Gastroesophageal sphincter (tissue), 4 donors: ENCODE measurements at regions not wholly inside any gene's neighbourhood (a gene's known extent, or its start where the extent isn't known, plus 50 kb on each side); places are given as distances from the start of the nearest gene placed in this dataset.

Experiments
- ATAC-seq: fragments of 150-250 bp; one replicate; pipeline ENCODE4 v1.9.1; 2016; ENCODE audit warnings: mild to moderate bottlenecking, moderate library complexity
- H3K27ac ChIP-seq, 4 donors: fragments of 200-600 bp; sonication (generic) in 3 of 4; 1 replicate in 3 of 4; 2 replicates in 1 of 4; pipeline ENCODE4 v1.5.1; 2016 to 2019
- H3K27me3 ChIP-seq: fragments of 200-600 bp; sonication (generic); one replicate; pipeline ENCODE4 v1.5.1; 2019
- H3K36me3 ChIP-seq, 2 donors: fragments of 200-600 bp; sonication (generic); one replicate each; pipeline ENCODE4 v1.5.1; 2019; ENCODE audit warnings: control low read depth in 1 of 2
- H3K4me1 ChIP-seq, 3 donors: fragments of 200-600 bp; sonication (generic); 1 replicate in 2 of 3; 2 replicates in 1 of 3; pipeline ENCODE4 v1.5.1; 2016 to 2019; ENCODE audit warnings: control low read depth in 2 of 3
- H3K4me3 ChIP-seq, 2 donors: fragments of 200-600 bp; sonication (generic); one replicate each; pipeline ENCODE4 v1.5.1; 2019; ENCODE audit warnings: mild to moderate bottlenecking in 1 of 2, moderate library complexity in 1 of 2
- H3K9me3 ChIP-seq, 3 donors: fragments of 200-600 bp; sonication (generic); one replicate each; pipeline ENCODE4 v1.5.1; 2017 to 2019; ENCODE audit warnings: control low read depth in 2 of 3
- CTCF ChIP-seq, 4 experiments: fragments of 200-600 bp in 2 of 4; fragments of 450-650 bp in 2 of 4; sonication (generic) in 1 of 4; IDR thresholded peaks; one replicate each; pipeline ENCODE4 v1.5.1; 2017 to 2019; ENCODE audit warnings: antibody characterized with exemption in 4 of 4, mild to moderate bottlenecking in 2 of 4, moderate library complexity in 2 of 4
- EP300 ChIP-seq: sonication (generic); formaldehyde crosslinking; IDR thresholded peaks from one replicate; pipeline ENCODE4 v1.6.1; 2017; ENCODE audit warnings: antibody characterized with exemption, mild to moderate bottlenecking
- POLR2A ChIP-seq, 2 donors: fragments of 450-650 bp; IDR thresholded peaks; one replicate each; pipeline ENCODE4 v1.6.1; 2017; ENCODE audit warnings: antibody characterized with exemption in 2 of 2, mild to moderate bottlenecking in 2 of 2, moderate library complexity in 1 of 2
- POLR2AphosphoS5 ChIP-seq: sonication (generic); formaldehyde crosslinking; IDR thresholded peaks from one replicate; pipeline ENCODE4 v1.6.1; 2017; ENCODE audit warnings: antibody characterized with exemption
- WGBS, 2 donors: methylation state at CpG; one replicate each; pipeline ENCODE4 v1.1.5; 2018; ENCODE audit warnings: low coverage in 1 of 2; 5-methylcytosine and 5-hydroxymethylcytosine counted together

- Histone ChIP-seq H3K27ac (no peak overlapping the region), H3K36me3 (no peaks in the 10 kb centered on the region), H3K4me3 (no peak overlapping the region), H3K27me3 (no peaks in the 10 kb centered on the region), H3K9me3 (no peaks in the 10 kb centered on the region), H3K4me1 (no peaks in the 10 kb centered on the region)
- 74 to 75% methylated on average over 5 of the region's 5 CpGs for WGBS, 2 donors
- ATAC-seq = no peak
- TF ChIP-seq EP300 (no peak), CTCF (IDR thresholded peaks at IDR 0.05) (no peak), POLR2A (IDR thresholded peaks at IDR 0.05) (no peak), POLR2AphosphoS5 (no peak)
Observed at GRCh38 chr6:104579310-104579863, 280.3 kb downstream of the HACE1 start.

- Histone ChIP-seq H3K4me1 (no peaks in the 10 kb centered on the region), H3K9me3 (no peaks in the 10 kb centered on the region), H3K27ac (no peak overlapping the region), H3K27me3 (no peaks in the 10 kb centered on the region), H3K36me3 (no peaks in the 10 kb centered on the region), H3K4me3 (no peak overlapping the region)
- TF ChIP-seq POLR2AphosphoS5 = no peak
- no peak for TF ChIP-seq EP300
- TF ChIP-seq POLR2A (IDR thresholded peaks at IDR 0.05) = no peak
- TF ChIP-seq CTCF (IDR thresholded peaks at IDR 0.05) = no peak
- ATAC-seq = no peak
Observed at GRCh38 chr6:104575536-104575935, 284.2 kb downstream of the HACE1 start.

- Histone ChIP-seq H3K4me3 (no peak overlapping the region), H3K36me3 (no peaks in the 10 kb centered on the region), H3K27ac (no peak overlapping the region), H3K27me3 (no peaks in the 10 kb centered on the region), H3K4me1 (no peaks in the 10 kb centered on the region), H3K9me3 (peaks cover 0 to 4% (median 0%) of the 10 kb centered on the region in 3 donors)
- no peak for TF ChIP-seq POLR2A (IDR thresholded peaks at IDR 0.05)
- TF ChIP-seq POLR2AphosphoS5 = no peak
- no peak for TF ChIP-seq CTCF (IDR thresholded peaks at IDR 0.05)
- TF ChIP-seq EP300 = no peak
- ATAC-seq = no peak
- 88% methylated on average over 1 of the region's 1 CpG; no CpG with 5 or more reads in 1 of the 2 donors for WGBS, 2 donors
Observed at GRCh38 chr6:104574135-104574750, 285.5 kb downstream of the HACE1 start.

GRCh38 chr6:104573350-104573749, 286.4 kb downstream of the HACE1 start:
- H3K9me3 ChIP-seq = peaks cover 0 to 4% (median 0%) of the 10 kb centered on the region in 3 donors
- no peak overlapping the region for H3K27ac ChIP-seq
- H3K36me3 ChIP-seq = no peaks in the 10 kb centered on the region
- no peak for TF ChIP-seq POLR2AphosphoS5
- TF ChIP-seq POLR2A (IDR thresholded peaks at IDR 0.05) = no peak
- no peak for TF ChIP-seq CTCF (IDR thresholded peaks at IDR 0.05)
- TF ChIP-seq EP300 = no peak
- no peaks in the 10 kb centered on the region for H3K27me3 ChIP-seq
- WGBS, 2 donors = 73 to 75% methylated on average over 2 to 3 of the region's 3 CpGs
- no peak overlapping the region for H3K4me3 ChIP-seq
- ATAC-seq = no peak
- no peaks in the 10 kb centered on the region for H3K4me1 ChIP-seq

- no peaks in the 10 kb centered on the region for H3K27me3 ChIP-seq
- H3K27ac ChIP-seq = no peak overlapping the region
Observed at GRCh38 chr6:104572901-104573300, 286.8 kb downstream of the HACE1 start.

More at GRCh38 chr6:104572901-104573300, 286.8 kb downstream of the HACE1 start:
- Histone ChIP-seq H3K9me3 (peaks cover 0 to 4% (median 0%) of the 10 kb centered on the region in 3 donors), H3K4me3 (no peak overlapping the region), H3K4me1 (no peaks in the 10 kb centered on the region), H3K36me3 (no peaks in the 10 kb centered on the region)
- TF ChIP-seq POLR2AphosphoS5 (no peak), CTCF (IDR thresholded peaks at IDR 0.05) (no peak), EP300 (no peak), POLR2A (IDR thresholded peaks at IDR 0.05) (no peak)
- 50 to 73% methylated on average over 4 of the region's 4 CpGs for WGBS, 2 donors
- no peak for ATAC-seq
